Stomach (tissue), 4 donors: ENCODE measurements at regions not wholly inside any gene's neighbourhood (a gene's known extent, or its start where the extent isn't known, plus 50 kb on each side); places are given as distances from the start of the nearest gene placed in this dataset.

Source experiments
- EP300 ChIP-seq: sonication (generic); formaldehyde crosslinking; IDR thresholded peaks from one replicate; pipeline ENCODE4 v1.6.1; 2017; ENCODE audit warnings: antibody characterized with exemption
- TF ChIP-seq, protein P1 (sequence below), 7 experiments: fragments of 450-650 bp in 4 of 7; fragments of 200-600 bp in 3 of 7; sonication (generic) in 3 of 7; IDR thresholded peaks; one replicate each; pipeline ENCODE4 v1.5.1; 2016 to 2019; ENCODE audit warnings: antibody characterized with exemption in 7 of 7, control low read depth in 2 of 7, mild to moderate bottlenecking in 1 of 7

DNA sequence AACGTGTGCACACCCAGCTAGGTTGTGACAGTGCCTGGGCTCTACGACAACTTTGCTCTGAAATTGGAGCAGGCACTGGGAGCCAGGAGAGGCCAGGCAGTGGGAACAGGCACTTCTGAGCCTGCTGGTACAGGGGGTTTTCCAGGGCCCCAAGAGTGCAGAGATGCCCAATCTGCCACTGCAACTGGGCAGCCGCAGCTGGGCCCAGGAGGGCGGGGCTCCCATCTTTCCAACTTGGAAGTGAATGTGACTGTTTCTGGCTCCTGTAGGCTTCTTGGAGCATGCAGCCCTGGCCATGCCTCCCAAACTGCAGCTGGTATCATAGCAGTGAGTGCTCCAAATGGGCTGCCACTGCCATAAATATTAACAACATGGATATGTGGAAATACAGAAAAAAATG is 465.1 kb upstream of the PABPC4L start:
- no peak for TF ChIP-seq EP300
- TF ChIP-seq, protein P1, sequence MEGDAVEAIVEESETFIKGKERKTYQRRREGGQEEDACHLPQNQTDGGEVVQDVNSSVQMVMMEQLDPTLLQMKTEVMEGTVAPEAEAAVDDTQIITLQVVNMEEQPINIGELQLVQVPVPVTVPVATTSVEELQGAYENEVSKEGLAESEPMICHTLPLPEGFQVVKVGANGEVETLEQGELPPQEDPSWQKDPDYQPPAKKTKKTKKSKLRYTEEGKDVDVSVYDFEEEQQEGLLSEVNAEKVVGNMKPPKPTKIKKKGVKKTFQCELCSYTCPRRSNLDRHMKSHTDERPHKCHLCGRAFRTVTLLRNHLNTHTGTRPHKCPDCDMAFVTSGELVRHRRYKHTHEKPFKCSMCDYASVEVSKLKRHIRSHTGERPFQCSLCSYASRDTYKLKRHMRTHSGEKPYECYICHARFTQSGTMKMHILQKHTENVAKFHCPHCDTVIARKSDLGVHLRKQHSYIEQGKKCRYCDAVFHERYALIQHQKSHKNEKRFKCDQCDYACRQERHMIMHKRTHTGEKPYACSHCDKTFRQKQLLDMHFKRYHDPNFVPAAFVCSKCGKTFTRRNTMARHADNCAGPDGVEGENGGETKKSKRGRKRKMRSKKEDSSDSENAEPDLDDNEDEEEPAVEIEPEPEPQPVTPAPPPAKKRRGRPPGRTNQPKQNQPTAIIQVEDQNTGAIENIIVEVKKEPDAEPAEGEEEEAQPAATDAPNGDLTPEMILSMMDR (IDR thresholded peaks at IDR 0.05): no peak
